ENCODE measurements at regions not wholly inside any gene's neighbourhood (a gene's known extent, or its start where the extent isn't known, plus 50 kb on each side); places are given as distances from the start of the nearest gene placed in this dataset.
"Not testable (repeated sequence)": the region's sequence is repeated elsewhere in the genome, so short reads cannot be mapped to it uniquely, and the experiment has no call there.

- no peak for DNase-seq
Observed at GRCh38 chr10:4633776-4634175, 192.2 kb upstream of the AKR1E2 start.

DNA sequence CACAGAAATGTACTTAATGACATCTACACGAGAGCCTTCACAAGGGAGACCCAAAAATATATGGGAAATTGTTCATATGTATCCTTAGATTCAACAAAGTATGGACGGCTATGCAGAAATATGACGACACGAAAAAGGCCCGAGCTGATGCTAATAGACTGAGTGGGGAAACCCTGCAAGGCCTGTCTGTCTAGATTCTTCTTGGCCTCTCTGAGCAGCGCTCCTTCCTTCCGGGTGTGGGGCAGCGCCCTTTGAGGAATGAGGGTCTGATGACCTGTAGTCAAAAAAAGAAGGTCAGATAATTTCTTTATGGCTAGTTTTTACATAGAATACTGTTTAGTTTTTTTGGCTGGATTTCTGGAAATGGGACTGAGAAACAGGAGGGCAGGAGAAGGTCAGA lies 192.8 kb upstream of the AKR1E2 start:
- no peak for DNase-seq

DNA sequence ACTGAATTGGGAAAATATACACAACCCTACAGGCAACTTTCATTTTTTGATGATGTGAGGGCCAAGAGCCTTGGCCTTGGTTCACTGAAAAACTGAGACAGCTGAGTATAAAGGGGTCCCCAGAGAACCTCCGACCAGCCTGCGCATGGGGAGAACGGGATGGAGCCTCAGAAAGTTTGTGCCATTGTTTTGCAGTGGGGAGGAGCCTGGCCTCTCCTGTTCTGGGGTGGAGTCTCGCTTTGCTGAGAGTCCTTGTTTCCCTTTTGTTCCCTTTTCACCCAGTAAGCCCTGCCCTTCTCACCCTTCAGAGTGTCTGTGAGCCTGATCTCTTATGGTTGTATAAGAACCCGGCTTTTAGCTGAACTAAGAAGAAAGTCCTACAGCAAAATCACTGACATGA lies 193.2 kb upstream of the AKR1E2 start:
- no peak for DNase-seq

DNA sequence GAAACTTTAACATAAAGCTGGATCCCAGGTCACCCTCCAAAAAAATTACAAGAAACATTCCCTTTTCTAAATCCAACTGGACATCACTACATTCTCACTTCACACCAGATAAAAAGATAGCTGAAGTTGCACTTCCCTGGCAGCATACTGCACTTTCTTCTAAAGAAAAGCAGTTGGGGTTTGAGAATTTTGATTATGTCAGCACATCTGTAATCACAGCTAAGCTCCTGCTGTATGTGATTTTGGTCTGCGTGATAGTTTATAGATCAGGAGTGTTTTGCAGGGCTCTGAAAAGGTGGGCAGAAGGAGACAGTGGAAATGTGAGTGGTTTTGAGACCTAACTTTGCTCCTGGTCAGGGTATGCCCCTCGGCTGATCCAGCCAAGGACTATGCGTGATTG lies 199.1 kb upstream of the AKR1E2 start:
- DNase-seq = no peak

DNA sequence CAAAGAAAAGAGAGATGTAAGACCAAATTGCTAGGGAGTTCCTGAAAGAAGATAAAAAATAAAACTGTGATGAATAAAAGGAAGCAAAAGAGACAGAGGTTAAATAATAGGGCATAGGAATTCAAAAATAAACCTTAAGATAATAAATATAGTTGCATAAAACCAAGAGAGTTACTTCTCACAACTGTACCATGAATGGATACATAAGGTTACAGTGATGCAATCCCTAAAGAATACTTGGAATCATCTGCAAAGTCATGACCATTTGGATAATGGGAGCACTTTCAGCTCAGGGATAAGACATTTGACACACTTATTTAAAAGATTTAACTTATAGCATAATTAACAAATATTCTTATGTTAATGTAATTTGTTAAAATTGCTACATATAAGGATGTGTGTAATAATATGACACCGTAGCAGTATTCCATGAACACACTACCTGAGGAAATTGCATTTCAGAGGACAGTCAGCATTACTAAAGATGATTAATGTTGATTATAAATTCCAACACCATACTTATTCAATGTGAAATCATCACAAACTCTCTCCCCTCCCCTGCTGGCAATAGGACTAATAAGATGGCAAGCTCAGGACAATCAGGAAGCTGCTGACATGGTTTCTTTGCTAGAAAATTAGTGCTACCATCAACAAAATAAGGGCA lies 202.1 kb upstream of the AKR1E2 start:
- DNase-seq = no peak

GRCh38 chr10:4623200-4623599 lies 202.8 kb upstream of the AKR1E2 start:
- DNase-seq = no peak

- DNase-seq = no peak
Observed at GRCh38 chr10:4622384-4622783, 203.6 kb upstream of the AKR1E2 start.

DNA sequence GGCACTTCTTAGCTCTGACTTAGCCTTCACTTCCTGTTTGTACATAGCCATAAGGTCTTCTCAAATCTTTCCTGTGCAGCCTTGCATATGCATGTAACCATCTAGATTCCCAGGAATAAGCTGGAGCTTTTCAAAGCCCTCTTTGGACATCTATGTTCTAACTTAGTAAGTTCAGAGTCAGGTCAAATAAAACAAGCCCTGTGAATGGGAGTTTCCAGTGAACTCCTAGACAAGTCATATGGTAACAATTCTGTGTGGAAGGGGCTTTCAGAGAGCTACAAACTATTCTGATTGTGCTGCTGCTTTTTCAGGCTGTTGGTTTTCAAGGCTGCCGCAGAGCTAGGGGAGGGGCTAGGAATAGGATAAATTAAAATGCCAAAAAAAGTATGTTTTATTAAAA lies 208.4 kb upstream of the AKR1E2 start:
- no peak for DNase-seq

GRCh38 chr10:4615042-4615441 lies 211.0 kb upstream of the AKR1E2 start:
- no peak for DNase-seq

- no peak for DNase-seq
Observed at GRCh38 chr10:4609251-4609650, 216.8 kb upstream of the AKR1E2 start.

DNA sequence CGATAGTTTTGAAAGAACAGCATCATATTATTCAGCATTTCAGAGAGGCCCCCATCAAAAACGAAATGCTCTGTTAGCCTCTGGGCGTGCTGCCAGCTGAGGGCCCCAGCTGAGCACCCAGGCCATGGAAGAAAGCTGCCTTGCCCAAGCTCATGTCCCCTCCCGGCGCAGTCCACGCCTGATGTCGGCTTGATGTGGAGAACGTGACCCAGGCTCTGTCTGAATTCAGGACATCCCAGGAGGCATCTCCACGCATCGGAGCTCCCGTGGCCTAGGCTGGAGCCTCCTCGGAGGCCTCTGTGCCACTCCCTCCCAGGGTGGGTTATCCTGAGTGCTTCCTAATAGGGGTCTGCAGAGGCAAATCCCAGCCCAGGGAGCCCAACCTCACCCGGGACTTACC lies 218.3 kb upstream of the AKR1E2 start:
- no peak for DNase-seq

DNA sequence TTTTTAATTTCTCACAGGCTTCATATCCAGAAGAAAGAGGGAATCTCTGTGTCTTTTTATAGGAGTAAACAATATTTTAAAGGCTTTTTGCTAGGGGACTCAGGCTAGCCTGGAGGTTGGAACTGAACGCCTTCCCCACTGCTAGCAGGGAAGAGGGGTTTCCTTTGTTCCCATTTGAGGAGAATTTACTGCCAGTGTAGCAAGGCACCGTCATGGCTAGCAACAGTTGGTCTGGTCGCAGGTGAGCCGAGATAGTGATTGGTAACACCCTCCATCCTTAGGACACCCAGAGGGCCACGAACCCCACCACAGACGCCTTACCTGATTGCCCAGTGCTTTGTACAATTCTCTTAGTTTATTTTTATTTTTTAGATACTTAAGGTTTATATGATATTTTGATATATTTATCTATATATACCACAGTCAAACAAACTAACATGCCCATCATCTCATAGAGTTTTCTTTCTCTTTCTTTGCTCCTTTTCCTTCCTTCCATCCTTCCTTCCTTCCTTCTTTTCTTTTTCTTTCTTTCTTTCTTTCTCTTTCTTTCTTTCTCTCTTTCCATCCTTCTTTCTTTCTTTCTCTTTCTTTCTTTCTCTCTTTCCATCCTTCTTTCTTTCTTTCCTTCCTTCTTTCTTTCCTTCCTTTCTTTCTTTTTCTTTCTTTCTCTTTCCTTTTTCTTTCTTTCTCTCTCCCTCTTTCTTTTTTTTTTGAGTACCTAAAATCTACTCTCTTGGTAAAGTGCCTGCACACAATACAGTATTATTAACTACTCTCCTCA lies 219.0 kb upstream of the AKR1E2 start:
- DNase-seq = no peak

- no peak for DNase-seq
Observed at GRCh38 chr10:4602764-4603491, 223.1 kb upstream of the AKR1E2 start.

DNA sequence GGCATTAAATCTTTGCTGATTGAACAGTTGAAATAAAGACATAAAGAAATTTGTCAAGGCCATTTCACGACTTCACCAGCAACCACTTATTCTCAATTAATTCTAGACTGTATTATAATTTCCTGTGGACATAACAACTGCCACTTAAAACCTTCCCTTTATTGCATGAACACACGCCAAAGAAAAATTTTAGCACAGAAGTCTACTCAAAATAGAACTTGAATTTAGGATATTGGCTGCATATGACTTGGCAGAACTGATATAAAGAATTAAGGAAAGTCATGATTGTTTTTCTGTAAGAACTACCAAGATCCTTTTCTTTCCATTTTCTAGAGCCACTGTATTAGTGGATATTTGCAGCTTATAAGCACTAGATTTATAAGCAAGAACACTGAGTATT lies 226.5 kb upstream of the AKR1E2 start:
- DNase-seq = no peak

- DNase-seq = not testable (repeated sequence)
Observed at GRCh38 chr10:4597898-4598297, 228.1 kb upstream of the AKR1E2 start.

GRCh38 chr10:4596951-4597350 lies 229.1 kb upstream of the AKR1E2 start:
- no peak for DNase-seq

- DNase-seq = no peak
Observed at GRCh38 chr10:4595719-4596319, 230.2 kb upstream of the AKR1E2 start.

DNA sequence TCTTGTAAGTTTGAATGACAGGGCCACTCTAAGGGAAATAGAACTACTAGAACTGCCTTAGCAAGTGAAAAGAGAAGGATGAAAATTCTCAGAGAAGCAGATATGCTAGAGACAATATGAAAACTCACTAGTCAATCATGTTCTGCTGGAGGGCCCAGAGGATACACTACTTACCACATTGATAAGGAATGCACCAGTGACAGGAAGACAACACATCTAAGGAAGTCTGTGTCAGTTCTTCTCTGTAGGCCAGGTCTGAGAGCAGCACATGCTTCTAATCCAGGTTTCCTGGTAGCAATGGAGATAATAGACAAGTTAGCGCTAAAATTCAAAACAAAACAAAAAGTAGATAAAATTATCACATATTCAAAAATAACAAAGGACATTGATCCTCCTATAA lies 235.2 kb upstream of the AKR1E2 start:
- no peak for DNase-seq

DNA sequence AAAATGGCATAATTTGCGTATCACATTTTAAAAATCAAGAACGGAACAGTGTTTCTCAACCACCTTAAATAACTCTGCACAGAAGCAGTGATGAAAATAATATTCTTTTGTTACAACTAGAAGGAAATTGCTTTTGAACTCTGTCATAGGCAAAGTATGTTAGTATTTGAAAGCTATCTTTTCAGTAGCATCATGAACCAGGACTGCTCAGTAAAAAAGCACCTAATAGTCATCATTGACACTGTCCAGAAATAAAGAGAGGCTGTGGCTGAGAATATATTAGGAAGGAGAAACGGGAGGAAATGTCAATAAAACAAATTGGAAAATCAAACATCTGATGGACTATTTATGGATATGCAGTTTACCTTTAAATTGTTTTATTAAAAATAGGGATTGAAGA lies 237.2 kb upstream of the AKR1E2 start:
- DNase-seq = no peak

DNA sequence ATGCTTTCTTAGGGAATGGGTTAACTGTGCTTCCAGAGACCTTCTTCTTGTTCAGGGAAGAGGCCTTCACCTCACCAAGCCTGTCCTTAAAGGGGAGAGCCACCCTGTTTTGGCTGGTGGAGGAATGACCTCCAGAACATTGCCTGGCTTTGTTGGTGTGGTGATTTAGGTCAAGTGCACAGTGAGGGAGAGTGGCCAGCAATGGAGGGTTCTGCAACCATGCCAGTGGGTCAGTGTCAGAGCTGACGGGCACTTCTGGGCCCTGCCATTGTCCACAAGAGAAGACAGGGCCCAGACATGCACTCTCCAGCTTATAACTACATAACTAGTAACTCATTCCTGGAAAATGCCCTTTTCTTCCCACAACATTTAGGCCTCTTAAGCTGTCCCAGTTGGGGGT lies 238.5 kb upstream of the AKR1E2 start:
- DNase-seq = no peak

DNA sequence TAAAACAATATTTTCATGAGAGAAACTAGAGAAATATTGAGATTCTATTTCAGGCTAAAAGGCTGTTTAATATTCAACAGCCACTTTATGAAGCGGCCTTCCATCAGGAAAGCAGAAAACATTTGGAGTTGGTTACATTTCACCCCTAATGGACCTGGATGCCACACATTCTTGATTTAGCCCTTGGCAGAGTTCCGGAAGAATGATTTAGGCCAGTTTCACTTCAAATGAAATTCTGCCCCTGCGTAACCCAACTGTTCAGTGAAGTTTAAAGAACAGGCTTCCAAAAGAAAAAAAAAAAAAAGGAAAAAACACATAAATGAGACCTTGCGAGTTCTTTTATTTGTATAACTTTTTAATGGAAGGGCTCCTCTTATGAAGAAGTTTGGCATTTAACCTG lies 239.2 kb upstream of the AKR1E2 start:
- DNase-seq = no peak

DNA sequence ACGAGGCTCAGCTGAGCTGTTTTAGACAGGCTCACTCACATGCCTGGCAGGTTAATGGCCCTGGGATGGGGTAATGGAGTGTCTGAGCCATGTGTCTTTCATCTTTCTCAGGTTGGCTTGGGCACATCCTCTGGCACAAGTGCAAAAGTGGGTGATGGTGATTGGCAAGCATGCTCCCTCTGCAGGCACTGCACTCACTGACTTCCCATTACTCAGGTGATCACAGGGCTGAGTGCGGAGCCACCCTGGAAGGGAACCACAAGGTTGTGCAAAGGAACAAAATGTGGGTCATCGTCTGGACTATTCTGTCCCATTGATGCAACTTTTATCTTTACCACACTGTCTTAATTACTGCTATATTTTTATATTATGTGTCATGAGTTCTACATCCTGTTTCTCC lies 244.1 kb upstream of the AKR1E2 start:
- no peak for DNase-seq

DNA sequence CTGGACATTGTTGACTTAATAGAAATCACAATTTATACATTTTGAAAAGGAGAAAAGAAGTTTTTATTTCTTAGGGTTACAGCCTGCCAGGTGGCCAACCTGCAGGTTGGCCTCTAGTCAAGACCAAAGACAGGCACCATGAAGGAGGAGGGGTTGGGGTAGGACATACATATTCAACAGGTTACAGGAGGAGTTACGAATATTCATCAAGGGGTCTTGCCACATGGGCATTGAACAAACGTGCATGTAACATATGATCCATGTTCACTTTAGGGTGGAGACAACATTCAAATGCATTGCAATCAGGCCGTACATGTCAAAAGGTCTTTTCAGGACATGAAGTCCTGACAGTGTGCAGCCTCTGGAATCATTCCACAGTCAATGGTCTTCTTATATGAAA lies 246.2 kb upstream of the AKR1E2 start:
- DNase-seq = no peak

GRCh38 chr10:4576206-4576605 lies 249.8 kb upstream of the AKR1E2 start:
- no peak for DNase-seq
